HUDEP-2 (cell line): ENCODE measurements at regions not wholly inside any gene's neighbourhood (a gene's known extent, or its start where the extent isn't known, plus 50 kb on each side); places are given as distances from the start of the nearest gene placed in this dataset.

Source experiments
- DNase-seq, 76 experiments: peaks; one replicate each; lab custom pipeline; 2025; ENCODE audit not compliant: unreplicated experiment in 76 of 76; lab: John Stamatoyannopoulos, UW

DNA sequence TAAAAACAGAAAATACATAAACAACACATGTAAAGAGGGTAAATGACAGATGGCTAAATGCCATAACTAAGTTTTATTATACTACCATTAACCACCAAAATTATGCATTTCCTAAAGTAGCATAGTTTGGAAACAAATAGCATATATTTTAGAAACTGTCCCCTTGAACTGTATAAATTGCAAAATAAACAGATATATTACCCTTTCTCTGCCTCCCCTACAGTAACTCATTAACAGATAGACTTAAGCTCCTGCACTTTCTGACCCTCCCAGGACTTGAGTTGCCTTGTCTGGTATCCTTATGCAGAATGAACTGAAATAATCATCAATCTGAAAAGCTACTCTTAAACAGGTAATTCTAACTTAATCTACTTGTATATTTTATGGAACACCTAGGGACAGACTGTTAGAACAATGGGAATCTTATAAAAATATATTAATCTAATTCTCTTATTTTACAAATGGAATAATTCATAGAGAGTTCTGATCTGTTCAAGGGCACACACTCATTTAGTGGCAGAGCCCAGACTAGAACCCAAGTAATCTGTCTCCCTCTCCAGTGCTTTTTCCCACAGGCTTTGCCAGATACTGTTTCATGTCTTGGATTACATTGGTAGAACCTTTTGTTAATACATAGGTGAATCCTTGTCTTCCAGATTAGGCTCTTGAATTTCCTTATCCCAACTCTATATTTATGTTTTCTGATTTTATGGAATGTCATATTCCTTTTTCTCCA lies 50.6 kb upstream of the LOC128125822 start:
- no peak for DNase-seq
